NB4 (cell line): ENCODE measurements at regions not wholly inside any gene's neighbourhood (a gene's known extent, or its start where the extent isn't known, plus 50 kb on each side); places are given as distances from the start of the nearest gene placed in this dataset.

Experiments used
- DNase-seq: peaks from one replicate; pipeline ENCODE4 v3.0.0; 2010; ENCODE audit warnings: low read depth
- H3K4me3 ChIP-seq: one replicate; pipeline ENCODE4 v1.5.1; 2011; ENCODE audit warnings: mild to moderate bottlenecking, low read depth, low read length, moderate library complexity
- CTCF ChIP-seq: IDR thresholded peaks from one replicate; pipeline ENCODE4 v1.5.1; 2012; ENCODE audit warnings: low read depth, low read length
- MAX ChIP-seq: IDR thresholded peaks from 2 replicates; pipeline ENCODE4 v1.6.1; 2011; ENCODE audit warnings: low read depth, low read length
- MYC ChIP-seq: IDR thresholded peaks from 2 replicates; pipeline ENCODE4 v1.6.1; 2011; ENCODE audit warnings: low read depth, low read length
- POLR2A ChIP-seq: IDR thresholded peaks from 2 replicates; pipeline ENCODE4 v1.6.1; 2011; ENCODE audit warnings: mild to moderate bottlenecking; ENCODE audit not compliant: insufficient read length; ENCODE audit errors: extremely low read depth

- DNase-seq, result no peak
- no peak for TF ChIP-seq POLR2A
- TF ChIP-seq CTCF, result no peak
- TF ChIP-seq MYC, result no peak
- TF ChIP-seq MAX, result no peak
Measured at GRCh38 chr1:5585256-5585655, 407.0 kb downstream of the NPHP4 start.

GRCh38 chr1:5580926-5581325 is 411.3 kb downstream of the NPHP4 start:
- TF ChIP-seq MAX, result no peak
- no peak for DNase-seq
- no peak overlapping the region for H3K4me3 ChIP-seq

More at GRCh38 chr1:5585256-5585655, 407.0 kb downstream of the NPHP4 start:
- H3K4me3 ChIP-seq, result no peak overlapping the region

- no peak for DNase-seq
- TF ChIP-seq MAX, result no peak
- no peak for TF ChIP-seq CTCF
- TF ChIP-seq POLR2A, result no peak
- no peak for TF ChIP-seq MYC
- no peak overlapping the region for H3K4me3 ChIP-seq
Measured at GRCh38 chr1:5579966-5580365, 412.3 kb downstream of the NPHP4 start.

- DNase-seq, result no peak
- TF ChIP-seq MAX (no peak), MYC (no peak), POLR2A (no peak), CTCF (no peak)
- H3K4me3 ChIP-seq, result no peak overlapping the region
Measured at GRCh38 chr1:5578690-5579089, 413.5 kb downstream of the NPHP4 start.

GRCh38 chr1:5577255-5578040 is 414.8 kb downstream of the NPHP4 start:
- no peak for DNase-seq
- H3K4me3 ChIP-seq, result no peak overlapping the region
- TF ChIP-seq CTCF, result no peak
- no peak for TF ChIP-seq MYC
- TF ChIP-seq POLR2A, result no peak
- no peak for TF ChIP-seq MAX

- TF ChIP-seq MYC (no peak), MAX (no peak), CTCF (no peak), POLR2A (no peak)
- no peak for DNase-seq
Measured at GRCh38 chr1:5576673-5577065, 415.6 kb downstream of the NPHP4 start.

More at GRCh38 chr1:5576673-5577065, 415.6 kb downstream of the NPHP4 start:
- no peak overlapping the region for H3K4me3 ChIP-seq
